ENCODE measurements at regions not wholly inside any gene's neighbourhood (a gene's known extent, or its start where the extent isn't known, plus 50 kb on each side); places are given as distances from the start of the nearest gene placed in this dataset.
"Not testable (repeated sequence)": the region's sequence is repeated elsewhere in the genome, so short reads cannot be mapped to it uniquely, and the experiment has no call there.

DNA sequence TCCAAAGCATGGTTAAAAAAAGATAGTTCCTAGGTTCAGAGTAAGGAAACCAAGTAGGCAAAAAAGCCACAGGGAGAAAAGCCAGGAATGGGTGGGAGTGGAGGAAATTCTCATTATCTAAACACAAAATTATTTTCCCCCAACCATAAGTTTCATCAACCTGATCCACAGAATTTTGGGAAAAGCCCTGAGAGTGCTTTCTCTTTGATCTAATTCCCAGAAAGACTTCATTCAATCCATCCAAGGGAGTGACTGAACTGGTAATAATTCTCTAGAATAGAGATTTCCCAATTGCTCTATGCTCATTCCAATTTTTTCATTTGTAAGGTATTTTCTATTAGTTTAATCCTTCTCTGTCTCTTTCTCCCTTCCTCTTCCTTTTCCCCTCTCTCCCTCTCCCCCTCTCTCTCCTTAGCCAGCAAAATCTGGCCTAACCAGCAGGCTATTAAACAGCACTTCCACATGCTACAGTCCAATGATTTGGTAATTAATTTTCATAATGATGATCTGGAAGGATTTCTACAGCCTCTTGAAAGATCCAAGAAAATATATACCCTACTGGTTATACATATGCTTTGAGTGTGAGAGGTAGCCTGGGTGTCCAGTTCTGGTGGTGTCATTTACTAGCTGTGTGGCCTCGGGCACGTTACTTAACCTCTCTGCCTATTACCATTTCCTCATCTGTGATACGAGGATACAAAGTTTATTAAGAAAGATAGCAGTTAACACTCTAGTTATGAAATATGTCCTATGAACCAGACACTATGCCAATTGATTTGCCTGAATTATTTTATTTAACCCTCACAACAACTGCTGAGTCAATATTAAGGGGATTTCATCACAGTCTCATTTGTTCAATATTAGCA is 251.5 kb upstream of the RASGEF1B start:
- no peak overlapping the region for H3K27ac ChIP-seq
- H3K4me3 ChIP-seq: no peak overlapping the region
- in situ Hi-C loops (cut with MboI; ENCODE audit: low pct_ligation_motif_present in 1 of 4, low pct_unique_long_range_greater_than_20kb in 1 of 4, low sequenced_read_pairs in 3 of 4) (no loop called here), intact Hi-C loops (cut with DNase I; ENCODE audit: low total_unique reads) (no loop called here)
- no peaks in the 10 kb centered on the region for H3K9me3 ChIP-seq
- no peak for DNase-seq
- 68 to 89% methylated on average over 3 of the region's 3 CpGs for WGBS, 2 donors (ENCODE audit: low coverage in 1 of 2)
- TF ChIP-seq EP300 (IDR thresholded peaks at IDR 0.05; ENCODE audit: low read depth) (no peak), POLR2A (IDR thresholded peaks at IDR 0.05) (no peak), POLR2AphosphoS5 (IDR thresholded peaks at IDR 0.05) (no peak)
- TF ChIP-seq, protein P1, sequence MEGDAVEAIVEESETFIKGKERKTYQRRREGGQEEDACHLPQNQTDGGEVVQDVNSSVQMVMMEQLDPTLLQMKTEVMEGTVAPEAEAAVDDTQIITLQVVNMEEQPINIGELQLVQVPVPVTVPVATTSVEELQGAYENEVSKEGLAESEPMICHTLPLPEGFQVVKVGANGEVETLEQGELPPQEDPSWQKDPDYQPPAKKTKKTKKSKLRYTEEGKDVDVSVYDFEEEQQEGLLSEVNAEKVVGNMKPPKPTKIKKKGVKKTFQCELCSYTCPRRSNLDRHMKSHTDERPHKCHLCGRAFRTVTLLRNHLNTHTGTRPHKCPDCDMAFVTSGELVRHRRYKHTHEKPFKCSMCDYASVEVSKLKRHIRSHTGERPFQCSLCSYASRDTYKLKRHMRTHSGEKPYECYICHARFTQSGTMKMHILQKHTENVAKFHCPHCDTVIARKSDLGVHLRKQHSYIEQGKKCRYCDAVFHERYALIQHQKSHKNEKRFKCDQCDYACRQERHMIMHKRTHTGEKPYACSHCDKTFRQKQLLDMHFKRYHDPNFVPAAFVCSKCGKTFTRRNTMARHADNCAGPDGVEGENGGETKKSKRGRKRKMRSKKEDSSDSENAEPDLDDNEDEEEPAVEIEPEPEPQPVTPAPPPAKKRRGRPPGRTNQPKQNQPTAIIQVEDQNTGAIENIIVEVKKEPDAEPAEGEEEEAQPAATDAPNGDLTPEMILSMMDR (IDR thresholded peaks at IDR 0.05): no peak
- no peaks in the 10 kb centered on the region for H3K36me3 ChIP-seq
- H3K4me1 ChIP-seq: peaks cover 0 to 13% (median 2%) of the 10 kb centered on the region in 4 donors
- H3K27me3 ChIP-seq: no peaks in the 10 kb centered on the region

DNA sequence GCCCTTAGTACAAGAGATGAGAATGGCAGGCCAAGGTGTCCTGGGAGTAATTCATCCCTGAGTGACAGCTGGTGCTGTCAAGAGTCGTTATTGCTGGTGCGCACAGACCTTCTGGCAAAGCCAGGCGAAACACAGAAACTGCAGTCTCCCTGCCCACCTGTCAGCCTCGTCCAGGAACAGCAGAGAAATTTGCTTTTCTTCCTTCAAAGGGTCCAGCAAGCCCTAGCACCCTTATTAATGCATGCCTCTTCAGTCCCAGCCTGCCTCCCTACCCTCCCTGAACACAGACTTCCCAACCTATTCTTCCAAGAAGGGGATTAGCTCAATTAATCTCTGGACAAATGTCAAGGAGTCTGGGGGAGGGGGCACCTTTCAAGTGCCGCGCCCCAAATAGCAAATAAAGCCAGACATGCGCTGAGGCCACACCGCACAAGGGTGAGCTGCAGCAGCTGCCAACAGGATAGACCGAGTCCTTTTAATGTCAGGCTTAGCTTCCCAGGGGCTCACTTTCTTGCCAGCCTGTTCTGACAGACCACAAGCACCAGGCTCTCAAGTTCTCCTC is 250.7 kb upstream of the RASGEF1B start:
- Histone ChIP-seq H3K9me3 (no peaks in the 10 kb centered on the region), H3K4me3 (no peak overlapping the region), H3K27ac (no peak overlapping the region), H3K36me3 (no peaks in the 10 kb centered on the region), H3K27me3 (no peaks in the 10 kb centered on the region), H3K4me1 (peaks cover 0 to 13% (median 2%) of the 10 kb centered on the region in 4 donors)
- 51% methylated on average over 9 of the region's 9 CpGs; no CpG with 5 or more reads in 1 of the 2 donors for WGBS, 2 donors (ENCODE audit: low coverage in 1 of 2)
- TF ChIP-seq POLR2A (IDR thresholded peaks at IDR 0.05): no peak
- TF ChIP-seq EP300 (IDR thresholded peaks at IDR 0.05; ENCODE audit: low read depth): no peak
- TF ChIP-seq POLR2AphosphoS5 (IDR thresholded peaks at IDR 0.05): no peak
- TF ChIP-seq, protein P1 (IDR thresholded peaks at IDR 0.05): no peak
- DNase-seq: peak; percentile 14
- intact Hi-C loops (cut with DNase I; ENCODE audit: low total_unique reads) (no loop called here), in situ Hi-C loops (cut with MboI; ENCODE audit: low pct_ligation_motif_present in 1 of 4, low pct_unique_long_range_greater_than_20kb in 1 of 4, low sequenced_read_pairs in 3 of 4) (no loop called here)

- Histone ChIP-seq H3K36me3 (no peaks in the 10 kb centered on the region), H3K4me1 (no peaks in the 10 kb centered on the region), H3K27ac (no peak overlapping the region), H3K27me3 (no peaks in the 10 kb centered on the region), H3K9me3 (no peaks in the 10 kb centered on the region), H3K4me3 (no peak overlapping the region)
- DNase-seq: no peak
- no peak for TF ChIP-seq POLR2A (IDR thresholded peaks at IDR 0.05)
- TF ChIP-seq, protein P1 (IDR thresholded peaks at IDR 0.05): no peak
- no peak for TF ChIP-seq EP300 (IDR thresholded peaks at IDR 0.05; ENCODE audit: low read depth)
- no peak for TF ChIP-seq POLR2AphosphoS5 (IDR thresholded peaks at IDR 0.05)
- in situ Hi-C loops (cut with MboI; ENCODE audit: low pct_ligation_motif_present in 1 of 4, low pct_unique_long_range_greater_than_20kb in 1 of 4, low sequenced_read_pairs in 3 of 4): no loop called here
- 82% methylated on average over 5 of the region's 5 CpGs; no CpG with 5 or more reads in 1 of the 2 donors for WGBS, 2 donors (ENCODE audit: low coverage in 1 of 2)
- intact Hi-C loops (cut with DNase I; ENCODE audit: low total_unique reads): no loop called here
These were observed 244.1 kb upstream of the RASGEF1B start for GRCh38 chr4:81715757-81716156.

- H3K9me3 ChIP-seq; H3K27me3 ChIP-seq; H3K4me3 ChIP-seq; in situ Hi-C loops (cut with MboI; ENCODE audit: low pct_ligation_motif_present in 1 of 4, low pct_unique_long_range_greater_than_20kb in 1 of 4, low sequenced_read_pairs in 3 of 4); H3K36me3 ChIP-seq; DNase-seq; H3K4me1 ChIP-seq; intact Hi-C loops (cut with DNase I; ENCODE audit: low total_unique reads); H3K27ac ChIP-seq: not testable (repeated sequence)
- 0 to 76% methylated on average over 1 to 8 of the region's 8 CpGs for WGBS, 2 donors (ENCODE audit: low coverage in 1 of 2)
These were observed 243.7 kb upstream of the RASGEF1B start for GRCh38 chr4:81715357-81715756.

Measured in transverse colon (tissue), 4 donors.